Psoas muscle (tissue), 7 donors: ENCODE measurements at regions not wholly inside any gene's neighbourhood (a gene's known extent, or its start where the extent isn't known, plus 50 kb on each side); places are given as distances from the start of the nearest gene placed in this dataset.

Experiments
- ATAC-seq, 4 donors: fragments of 200-7000 bp; cut with Tn5 transposase; one replicate each; pipeline ENCODE4 v1.9.1; 2020; ENCODE audit warnings: moderate library complexity in 3 of 4, mild to moderate bottlenecking in 2 of 4
- DNase-seq, 2 donors: peaks; one replicate each; pipeline ENCODE4 v3.0.0-alpha.2; 2020
- H3K27ac ChIP-seq: fragments of 200-600 bp; one replicate; pipeline ENCODE4 v1.8.0; 2022
- H3K27me3 ChIP-seq, 3 donors: fragments of 200-600 bp in 1 of 3; one replicate each; pipeline versions ENCODE4 v1.6.1 to v1.8.0; 2013 to 2022; ENCODE audit warnings: low read length in 2 of 3, mild to moderate bottlenecking in 2 of 3, moderate library complexity in 1 of 3; ENCODE audit not compliant: insufficient read depth in 3 of 3
- H3K36me3 ChIP-seq, 2 donors: fragments of 200-600 bp in 1 of 2; one replicate each; pipeline versions ENCODE4 v1.6.1 to v1.8.0; 2013 to 2022; ENCODE audit warnings: low read depth in 1 of 2, mild to moderate bottlenecking in 1 of 2, moderate library complexity in 1 of 2; ENCODE audit not compliant: insufficient read depth in 1 of 2
- H3K4me1 ChIP-seq: fragments of 200-600 bp; one replicate; pipeline ENCODE4 v1.8.0; 2022
- H3K4me3 ChIP-seq: fragments of 200-600 bp; one replicate; pipeline ENCODE4 v1.8.0; 2022; ENCODE audit warnings: mild to moderate bottlenecking
- H3K9me3 ChIP-seq: fragments of 200-600 bp; one replicate; pipeline ENCODE4 v1.8.0; 2022
- WGBS, 3 donors: extraction: QIAGEN DNeasy Blood & Tissue Kit; methylation state at CpG; one replicate each; pipeline versions ENCODE4 v1.1.6 to v1.1.7; 2013; 5-methylcytosine and 5-hydroxymethylcytosine counted together
- intact Hi-C, 2 donors: fragments of 100-400 bp; cut with DNase I; formaldehyde crosslinking; loops; one replicate each; pipeline versions ENCODE4 v1.11.0 to v1.14.2; 2022
- TF ChIP-seq, protein P1 (sequence below): fragments of 200-600 bp; IDR thresholded peaks from one replicate; pipeline ENCODE4 v1.8.0; 2022; ENCODE audit warnings: antibody characterized with exemption
- donor health status: healthy with polysubstance abuse.
- donor health status: DM: no; HTN: no; CAD: no; lungs with moderate emphysema.
- donor health status: Bipolar disorder and iron deficiency.
- donor health status: healthy.
- donor health status: DM: yes; HTN: yes; CAD: no.
- donor health status: DM: no; HTN: no; CAD: no.
- donor health status: DM: yes; HTN: yes; CAD: no.

DNA sequence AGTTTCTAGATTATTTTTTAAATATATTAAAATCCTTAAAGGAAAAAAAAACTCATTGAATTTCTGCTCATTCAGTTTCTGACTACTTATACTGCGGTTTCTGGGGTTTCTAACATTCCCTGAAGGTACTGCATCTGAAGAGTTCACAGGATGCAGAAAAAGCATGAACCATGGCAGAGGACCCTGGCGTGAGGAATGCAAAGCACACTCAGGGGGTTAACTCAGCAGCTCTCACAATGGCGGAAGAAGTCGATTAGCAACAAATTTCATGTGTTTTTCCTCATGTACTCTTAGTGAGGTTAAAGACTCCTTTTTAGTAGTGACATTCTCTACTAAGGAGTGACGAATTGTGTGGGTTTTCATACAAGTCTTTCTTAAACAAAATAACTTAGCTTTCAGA is 975.6 kb downstream of the NCAM2 start:
- TF ChIP-seq, protein P1, sequence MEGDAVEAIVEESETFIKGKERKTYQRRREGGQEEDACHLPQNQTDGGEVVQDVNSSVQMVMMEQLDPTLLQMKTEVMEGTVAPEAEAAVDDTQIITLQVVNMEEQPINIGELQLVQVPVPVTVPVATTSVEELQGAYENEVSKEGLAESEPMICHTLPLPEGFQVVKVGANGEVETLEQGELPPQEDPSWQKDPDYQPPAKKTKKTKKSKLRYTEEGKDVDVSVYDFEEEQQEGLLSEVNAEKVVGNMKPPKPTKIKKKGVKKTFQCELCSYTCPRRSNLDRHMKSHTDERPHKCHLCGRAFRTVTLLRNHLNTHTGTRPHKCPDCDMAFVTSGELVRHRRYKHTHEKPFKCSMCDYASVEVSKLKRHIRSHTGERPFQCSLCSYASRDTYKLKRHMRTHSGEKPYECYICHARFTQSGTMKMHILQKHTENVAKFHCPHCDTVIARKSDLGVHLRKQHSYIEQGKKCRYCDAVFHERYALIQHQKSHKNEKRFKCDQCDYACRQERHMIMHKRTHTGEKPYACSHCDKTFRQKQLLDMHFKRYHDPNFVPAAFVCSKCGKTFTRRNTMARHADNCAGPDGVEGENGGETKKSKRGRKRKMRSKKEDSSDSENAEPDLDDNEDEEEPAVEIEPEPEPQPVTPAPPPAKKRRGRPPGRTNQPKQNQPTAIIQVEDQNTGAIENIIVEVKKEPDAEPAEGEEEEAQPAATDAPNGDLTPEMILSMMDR: no peak
- Histone ChIP-seq H3K9me3 (peaks cover 6% of the 10 kb centered on the region), H3K36me3 (no peaks in the 10 kb centered on the region), H3K4me1 (no peaks in the 10 kb centered on the region), H3K27me3 (no peaks in the 10 kb centered on the region), H3K4me3 (no peak overlapping the region), H3K27ac (no peak overlapping the region)
- WGBS, 3 donors: 66 to 71% (median 70%) methylated on average over 5 of the region's 5 CpGs
- intact Hi-C loops: no loop called here
- DNase-seq: no peak
- ATAC-seq: no peak

DNA sequence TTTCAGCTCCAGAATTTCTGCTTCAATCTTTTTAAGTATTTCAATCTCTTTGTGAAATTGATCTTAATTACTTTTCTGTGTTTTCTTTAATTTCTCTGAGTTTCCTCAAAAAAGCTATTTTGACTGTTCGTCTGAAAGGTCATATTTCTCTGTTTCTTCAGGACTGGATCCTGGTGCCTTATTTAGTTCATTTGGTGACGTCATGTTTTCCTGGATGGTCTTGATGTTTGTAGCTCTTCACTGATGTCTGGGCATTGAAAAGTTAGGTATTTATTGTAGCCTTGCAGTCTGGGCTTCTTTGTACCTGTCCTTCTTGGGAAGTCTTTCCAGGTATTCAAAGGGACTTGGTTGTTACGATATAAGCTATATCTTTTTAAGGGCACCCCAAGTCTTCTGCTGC is 998.7 kb downstream of the NCAM2 start:
- intact Hi-C loops: no loop called here
- TF ChIP-seq, protein P1: no peak
- no peak overlapping the region for H3K27ac ChIP-seq
- no peaks in the 10 kb centered on the region for H3K4me1 ChIP-seq
- 76 to 82% (median 79%) methylated on average over 3 of the region's 3 CpGs for WGBS, 3 donors
- no peaks in the 10 kb centered on the region for H3K36me3 ChIP-seq
- ATAC-seq: no peak
- no peaks in the 10 kb centered on the region for H3K27me3 ChIP-seq
- H3K9me3 ChIP-seq: no peaks in the 10 kb centered on the region
- no peak for DNase-seq
- H3K4me3 ChIP-seq: no peak overlapping the region

DNA sequence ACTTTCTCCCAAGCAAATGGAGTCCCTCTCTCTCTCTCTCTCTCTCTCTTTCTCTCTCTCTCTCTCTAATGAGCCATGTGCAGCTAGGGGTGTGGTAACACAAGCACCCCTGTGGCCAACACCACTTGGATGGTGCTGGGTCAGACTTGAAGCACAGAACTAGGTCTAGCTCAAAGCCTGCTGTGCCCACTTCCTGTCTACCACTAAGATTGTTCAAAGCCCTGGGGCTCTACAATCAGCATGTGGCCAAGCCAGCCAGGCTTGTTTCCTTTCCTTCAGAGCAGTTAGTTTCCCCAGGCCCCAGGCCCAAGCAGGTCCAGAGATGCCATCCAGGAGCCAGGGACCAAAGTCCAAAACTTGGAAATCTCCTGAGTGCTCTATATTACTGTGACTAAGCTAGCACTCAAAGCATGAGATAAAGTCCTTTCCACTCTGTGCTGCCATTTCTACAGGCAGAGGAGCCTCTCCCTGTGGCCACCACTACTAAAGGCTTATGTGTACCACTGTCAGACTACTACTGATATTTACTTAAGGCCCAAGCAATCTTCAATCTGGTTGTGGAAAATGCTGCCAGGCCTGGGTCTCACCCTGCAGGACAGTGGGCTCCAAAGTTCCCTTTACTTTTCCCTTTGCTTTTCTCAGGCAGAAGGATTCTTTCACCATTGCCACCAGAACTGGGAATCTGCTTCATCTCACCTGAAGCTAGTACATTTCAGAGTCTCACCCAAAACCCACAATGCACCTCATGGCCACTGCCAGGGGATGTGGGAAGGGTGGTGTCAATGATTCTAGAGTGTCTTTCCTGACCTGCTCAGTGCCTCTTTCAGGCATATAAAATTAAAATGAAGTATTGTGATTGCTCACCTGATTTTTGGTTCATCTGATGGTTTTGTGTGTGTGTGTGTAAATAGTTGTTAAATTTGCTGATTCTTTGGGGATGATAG is 999.5 kb downstream of the NCAM2 start:
- DNase-seq (no peak), ATAC-seq (no peak)
- Histone ChIP-seq H3K36me3 (no peaks in the 10 kb centered on the region), H3K4me1 (no peaks in the 10 kb centered on the region), H3K27me3 (no peaks in the 10 kb centered on the region), H3K9me3 (no peaks in the 10 kb centered on the region), H3K4me3 (no peak overlapping the region), H3K27ac (no peak overlapping the region)
- intact Hi-C loops: no loop called here
- TF ChIP-seq, protein P1: no peak

DNA sequence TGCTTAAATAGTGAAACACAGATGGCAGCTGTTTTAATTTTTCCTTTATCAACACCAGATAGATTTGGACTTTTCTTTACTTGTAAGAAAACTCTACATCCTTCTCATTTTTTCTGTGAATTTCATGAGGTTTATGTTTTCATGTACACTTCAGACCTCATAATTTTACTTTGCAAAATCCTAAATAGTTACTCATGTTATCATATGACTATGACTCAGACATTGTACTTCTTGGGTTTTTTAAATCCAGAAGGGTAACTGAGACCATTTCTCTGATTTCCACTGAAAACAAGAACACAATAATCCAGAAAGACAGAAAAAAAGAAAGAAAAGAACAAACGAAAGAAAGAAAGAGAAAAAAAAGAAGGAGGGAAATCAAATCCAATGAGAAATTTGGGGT is 1021.6 kb downstream of the NCAM2 start:
- no peak for ATAC-seq
- intact Hi-C loops: no loop called here

More for the DNA sequence above, 1021.6 kb downstream of the NCAM2 start:
- Histone ChIP-seq H3K36me3 (no peaks in the 10 kb centered on the region), H3K27me3 (no peaks in the 10 kb centered on the region), H3K4me1 (no peaks in the 10 kb centered on the region), H3K4me3 (no peak overlapping the region), H3K27ac (no peak overlapping the region), H3K9me3 (no peaks in the 10 kb centered on the region)
- 43 to 58% (median 58%) methylated on average over 1 of the region's 1 CpG for WGBS, 3 donors
- no peak for DNase-seq
- TF ChIP-seq, protein P1: no peak
